HG02763 (cell line): ENCODE measurements at regions not wholly inside any gene's neighbourhood (a gene's known extent, or its start where the extent isn't known, plus 50 kb on each side); places are given as distances from the start of the nearest gene placed in this dataset.

Experiments
- ATAC-seq: cut with Tn5 transposase; IDR thresholded peaks from one replicate; pipeline ENCODE4 v1.9.1; 2021; ENCODE audit warnings: mild to moderate bottlenecking, moderate library complexity; ENCODE audit not compliant: unreplicated experiment

DNA sequence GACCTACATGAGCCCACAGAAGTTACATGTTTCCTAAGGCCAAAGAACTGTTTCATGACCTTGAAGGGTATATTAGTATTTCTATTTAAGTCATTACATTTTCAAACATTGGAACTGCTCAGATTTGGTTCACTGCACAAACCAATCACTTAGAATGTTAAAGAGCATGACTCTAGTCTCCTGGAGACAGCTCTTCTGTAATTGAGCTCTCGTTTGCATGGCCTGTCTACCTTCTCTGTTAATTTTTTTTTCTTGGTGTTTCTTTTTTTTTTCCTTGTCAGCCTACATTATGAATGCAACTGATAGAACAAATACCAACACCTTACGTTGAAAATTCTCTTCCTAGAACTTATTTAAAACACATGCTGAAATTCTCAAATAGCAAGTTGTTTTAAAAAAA, 860.2 kb upstream of the MAP3K7 start:
- ATAC-seq, result no peak

DNA sequence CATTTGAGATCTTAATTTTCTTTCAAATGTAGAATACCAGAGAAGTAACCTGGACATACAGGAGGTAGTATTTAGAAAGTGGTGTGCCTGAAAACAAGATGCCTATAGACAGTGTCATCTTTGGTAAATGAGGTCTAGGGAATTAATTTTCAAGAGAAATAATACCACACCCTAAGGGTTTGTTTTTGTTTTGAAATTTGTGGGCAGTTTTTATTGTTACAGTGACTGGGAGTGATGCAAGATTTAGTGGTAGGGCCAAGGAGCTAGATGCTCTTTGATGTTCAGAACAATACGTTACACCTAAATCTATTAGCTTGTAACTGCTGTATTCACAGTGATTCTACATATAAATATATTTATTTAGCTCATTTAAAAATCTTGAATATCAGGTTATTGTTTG, 856.5 kb upstream of the MAP3K7 start:
- no peak for ATAC-seq

DNA sequence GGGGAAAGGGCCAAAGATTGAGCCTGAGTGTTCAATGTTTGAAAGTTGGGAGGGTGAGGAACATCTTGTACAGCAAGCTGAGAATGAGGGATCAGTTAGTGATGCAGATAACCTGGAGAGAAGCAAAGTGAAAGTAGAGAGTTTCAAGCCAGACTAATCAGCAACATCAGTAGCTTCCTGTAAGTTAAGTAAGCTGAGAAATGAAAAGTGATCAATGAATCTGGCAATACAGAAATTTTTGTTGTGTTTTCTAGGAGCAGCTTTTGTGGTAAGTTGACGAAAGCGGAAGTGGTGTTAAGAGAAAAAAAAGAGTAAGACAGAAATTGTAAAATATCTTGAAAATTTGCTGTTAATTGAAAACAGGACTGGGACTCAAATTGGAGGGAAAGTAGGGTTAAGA, 855.5 kb upstream of the MAP3K7 start:
- no peak for ATAC-seq

DNA sequence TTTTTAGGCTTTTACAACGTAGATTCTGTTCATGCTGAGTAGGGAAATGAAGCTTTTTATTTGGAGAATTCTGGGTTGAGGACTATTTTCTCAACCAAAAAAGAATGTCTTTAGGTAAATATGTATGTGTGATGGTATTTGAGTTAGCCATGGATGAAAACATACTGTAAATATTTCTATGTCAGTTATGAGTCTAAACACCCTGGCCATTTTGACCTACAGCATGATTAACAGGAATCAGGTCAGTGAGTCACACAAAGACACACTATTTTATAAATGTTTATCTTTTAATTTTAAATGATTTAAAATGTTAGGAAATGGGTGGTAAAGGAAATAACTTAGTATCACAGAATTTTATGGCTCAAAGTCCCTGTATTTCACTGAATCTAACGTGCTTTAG, 851.7 kb upstream of the MAP3K7 start:
- ATAC-seq, result no peak

DNA sequence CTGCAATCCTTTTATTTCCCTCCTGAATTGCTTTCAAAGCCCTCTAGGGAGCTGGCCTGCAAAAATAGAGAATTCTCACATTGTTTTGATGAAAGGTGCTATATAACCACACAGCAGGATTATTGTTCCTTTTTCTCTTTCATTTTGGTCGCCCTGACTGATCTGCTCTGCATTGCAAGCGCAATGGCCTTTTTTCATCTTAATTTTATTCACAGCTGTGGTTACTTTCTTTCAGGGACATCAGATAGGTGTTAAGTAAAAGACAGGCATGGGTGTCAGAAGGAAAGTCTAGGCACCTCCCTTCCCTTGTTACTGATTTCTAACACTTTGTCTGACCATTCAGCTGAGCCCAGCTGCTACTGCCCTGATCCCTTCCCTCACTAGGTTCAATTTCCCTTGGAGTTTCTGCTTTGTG, 850.5 kb upstream of the MAP3K7 start:
- no peak for ATAC-seq

DNA sequence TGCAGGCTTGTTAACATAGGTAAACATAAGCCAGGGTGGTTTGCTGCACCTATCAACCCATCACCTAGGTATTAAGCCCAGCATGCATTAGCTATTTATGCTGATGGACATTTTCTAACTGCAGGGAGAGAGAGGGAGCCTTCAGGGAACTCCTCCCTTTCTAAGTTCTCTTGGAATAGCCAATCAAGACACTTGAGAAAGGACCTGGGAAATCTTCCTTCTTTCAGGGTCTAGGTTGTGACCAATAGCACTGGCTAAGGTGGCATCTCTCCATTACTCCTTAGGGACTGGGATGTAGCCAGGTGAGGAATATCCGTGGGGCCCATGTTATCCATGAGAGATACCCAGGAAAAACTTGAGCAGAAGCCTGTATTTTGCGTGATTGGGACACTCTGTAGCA, 849.6 kb upstream of the MAP3K7 start:
- no peak for ATAC-seq

DNA sequence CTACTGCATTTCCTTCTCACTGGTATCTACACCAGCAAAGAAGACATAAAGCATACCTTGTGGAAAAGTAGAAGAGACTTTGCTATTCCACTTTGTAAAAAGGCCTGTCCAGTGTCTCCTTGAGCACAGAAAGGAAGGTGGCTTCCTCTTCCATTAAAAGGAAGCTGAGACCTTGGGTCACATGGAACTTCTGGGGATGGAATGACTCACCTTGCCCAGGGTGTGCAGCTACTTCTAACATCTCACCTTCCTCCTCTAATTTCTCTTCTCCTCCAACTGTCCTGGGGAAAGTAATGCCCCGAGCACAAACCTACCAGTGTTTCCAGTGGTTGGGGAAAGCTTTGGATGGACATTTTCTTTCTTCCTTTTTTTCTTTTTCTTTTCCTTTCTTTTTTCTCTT, 848.8 kb upstream of the MAP3K7 start:
- no peak for ATAC-seq

DNA sequence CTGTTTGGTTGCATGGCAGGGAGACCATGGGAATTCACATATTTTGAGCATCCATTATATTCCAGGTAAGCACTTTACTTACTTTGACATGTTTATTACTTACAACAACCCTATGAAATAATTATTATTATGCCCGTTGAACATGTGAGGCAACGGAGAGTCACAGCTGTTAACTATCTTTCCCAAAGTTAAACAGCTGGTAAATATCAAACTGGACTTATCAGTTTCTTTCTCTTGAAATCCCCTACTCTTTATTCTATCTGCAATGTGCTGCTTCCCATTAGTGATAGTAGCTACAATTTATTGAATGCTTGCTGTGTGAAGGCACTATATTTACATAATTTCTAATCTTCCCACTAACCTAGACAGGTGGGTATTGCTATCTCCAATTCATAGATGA, 847.7 kb upstream of the MAP3K7 start:
- no peak for ATAC-seq

DNA sequence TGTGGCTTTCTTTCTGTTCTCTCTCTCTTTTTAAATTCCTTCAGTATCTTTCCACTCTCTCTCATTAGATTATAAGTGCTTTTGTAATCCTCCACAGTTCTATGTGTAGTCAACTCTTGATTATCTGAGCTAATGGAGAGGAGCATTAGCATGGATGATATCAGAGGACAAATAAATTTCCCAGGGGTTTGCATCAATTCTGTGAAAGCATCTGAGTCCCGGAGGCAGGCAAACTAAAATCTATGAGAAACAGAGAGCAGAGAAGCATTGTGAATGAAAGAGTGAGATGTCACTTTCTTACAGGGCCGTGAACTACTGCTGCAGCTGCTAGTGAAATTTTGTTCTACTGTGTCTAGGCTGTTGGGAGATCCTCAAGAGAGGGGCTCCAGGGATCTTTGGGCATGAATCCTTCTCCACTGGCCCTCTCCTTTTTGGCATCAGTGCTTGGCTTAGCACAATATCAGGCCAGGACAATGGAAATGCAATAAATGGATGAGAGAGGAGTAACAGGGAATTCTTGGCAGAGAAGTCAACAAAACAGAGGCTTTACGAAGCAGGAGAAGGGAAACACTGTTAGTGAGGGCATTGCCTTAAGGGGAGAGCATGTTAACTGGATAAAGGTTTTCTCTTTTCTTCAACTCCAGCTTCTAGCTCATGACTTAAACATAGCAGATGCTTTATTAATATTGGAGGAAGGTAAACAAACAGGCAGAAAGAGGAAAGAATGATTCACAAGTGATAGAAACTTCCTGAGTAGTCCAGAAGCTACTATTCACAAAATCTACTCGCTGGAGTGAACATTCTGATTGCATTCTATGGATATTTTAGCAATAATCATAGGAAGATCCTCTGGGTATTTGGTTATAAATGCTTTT, 847.0 kb upstream of the MAP3K7 start:
- ATAC-seq, result no peak

DNA sequence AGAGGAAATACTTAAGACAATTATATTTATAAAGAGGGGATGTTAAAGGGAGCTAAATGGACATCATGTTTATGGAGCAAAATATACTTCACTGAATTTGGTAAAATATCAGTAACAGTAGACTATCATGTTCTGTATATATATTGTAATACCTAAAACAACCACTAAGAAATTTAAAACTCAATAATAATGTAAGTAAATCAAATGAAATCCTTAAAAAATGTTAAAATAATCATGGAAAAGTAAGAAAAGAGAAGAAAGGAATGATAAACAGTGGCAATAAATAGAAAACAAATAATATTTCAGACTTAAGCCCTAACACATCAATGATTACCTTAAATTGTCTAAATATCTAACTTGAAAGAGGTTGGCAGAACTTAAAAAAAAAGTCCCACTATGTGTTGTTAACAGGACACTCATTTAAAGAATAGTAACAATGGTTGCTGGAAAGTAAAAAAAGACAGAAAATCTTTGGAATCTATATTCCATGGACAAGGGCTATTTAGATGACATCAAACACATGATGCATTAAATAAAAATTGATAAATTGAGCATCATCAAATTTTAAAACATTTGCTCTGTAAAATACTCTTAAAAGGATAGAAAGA, 842.2 kb upstream of the MAP3K7 start:
- ATAC-seq, result no peak

DNA sequence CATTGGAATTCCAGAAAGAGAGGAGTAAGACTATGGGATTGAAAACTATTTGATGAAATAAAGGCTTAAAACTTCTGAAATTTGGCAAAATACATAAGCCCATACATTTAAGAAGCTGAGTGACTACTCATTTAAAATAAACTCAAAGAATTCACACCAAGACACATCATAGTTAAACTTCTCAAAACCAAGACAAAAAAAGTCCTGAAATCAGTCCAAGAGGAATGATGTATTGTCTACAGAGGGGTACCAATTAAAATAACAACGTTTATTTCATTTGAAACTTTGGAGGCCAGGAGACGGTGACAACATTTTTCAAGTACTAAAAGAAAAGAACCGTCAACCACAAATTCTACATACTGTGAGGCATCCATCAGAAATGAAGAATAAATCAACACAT, 841.4 kb upstream of the MAP3K7 start:
- ATAC-seq, result no peak

DNA sequence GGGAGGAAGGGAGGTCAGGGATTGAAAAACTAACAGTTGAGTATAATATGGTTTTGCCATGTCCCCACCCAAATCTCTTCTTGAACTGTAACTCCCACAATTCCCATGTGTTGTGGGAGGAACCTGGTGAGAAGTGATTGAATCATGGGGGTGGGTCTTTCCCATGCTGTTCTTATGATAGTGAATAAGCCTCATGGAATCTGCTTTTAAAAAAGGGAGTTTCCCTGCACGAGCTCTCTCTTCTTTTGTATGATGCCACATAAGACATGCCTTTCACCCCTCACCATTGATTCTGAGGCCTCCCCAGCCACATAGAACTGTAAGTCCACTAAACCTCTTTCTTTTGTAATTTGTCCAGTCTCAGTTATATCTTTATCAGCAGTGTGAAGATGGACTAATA, 833.4 kb upstream of the MAP3K7 start:
- ATAC-seq, result no peak

DNA sequence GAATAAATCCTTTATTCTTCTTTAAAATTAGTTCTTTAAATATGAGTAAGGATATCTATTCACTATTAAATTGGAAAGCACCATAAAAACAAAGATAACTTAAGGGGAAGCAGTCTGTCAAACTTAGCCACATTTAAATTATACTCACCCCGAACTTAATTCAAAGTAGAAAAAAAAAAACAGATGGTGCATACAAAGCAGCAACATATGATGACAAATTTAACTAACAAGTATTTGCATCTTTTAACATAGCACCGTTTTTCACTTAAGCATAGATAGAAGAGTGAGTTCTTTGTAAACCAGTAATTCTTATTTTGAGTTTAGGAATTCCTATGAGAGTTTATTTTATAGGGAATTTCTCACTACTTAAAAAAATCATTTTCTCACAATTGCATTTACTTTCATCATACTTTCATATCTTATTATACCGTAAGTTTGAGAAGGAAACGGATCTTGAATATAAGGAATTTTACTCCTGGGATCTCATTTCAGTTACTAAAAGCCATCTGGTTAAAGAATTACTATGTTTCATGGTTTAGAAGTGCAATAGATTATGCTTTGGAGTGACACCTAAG, 828.2 kb upstream of the MAP3K7 start:
- ATAC-seq, result no peak

DNA sequence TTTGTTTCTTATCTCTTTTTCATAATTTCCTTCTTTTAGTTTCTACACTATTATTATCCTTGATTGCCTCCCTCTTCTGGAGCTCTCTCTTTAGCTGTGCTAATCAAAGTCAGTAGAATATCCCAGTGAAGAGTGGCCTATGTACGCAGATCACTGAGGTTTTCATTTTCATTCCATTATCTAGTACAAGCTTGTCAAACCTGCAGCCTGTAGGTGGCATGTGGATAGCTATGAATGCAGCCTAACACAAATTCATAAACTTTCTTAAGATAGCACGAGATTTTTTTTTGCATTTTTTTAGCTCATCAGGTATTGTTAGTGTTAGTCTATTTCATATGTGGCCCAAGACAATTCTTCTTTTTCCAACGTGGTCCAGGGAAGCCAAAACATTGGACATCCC, 825.7 kb upstream of the MAP3K7 start:
- ATAC-seq, result no peak

DNA sequence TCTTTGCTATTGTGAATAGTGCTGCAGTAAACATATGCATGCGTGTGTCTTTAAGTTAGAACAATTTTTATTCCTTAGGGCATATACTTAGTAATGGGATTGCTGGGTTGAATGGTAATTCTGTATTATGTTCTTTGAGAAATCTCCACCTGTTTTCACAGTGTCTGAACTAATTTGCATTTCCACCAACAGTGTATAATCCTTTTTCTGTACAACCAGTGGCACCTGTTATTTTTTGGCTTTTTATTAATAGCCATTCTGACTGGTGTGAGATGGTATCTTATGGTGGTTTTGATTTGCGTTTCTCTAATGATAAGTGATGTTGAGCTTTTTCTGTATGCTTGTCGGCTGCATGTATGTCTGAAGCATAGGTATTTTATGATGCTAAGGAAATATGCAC, 820.8 kb upstream of the MAP3K7 start:
- no peak for ATAC-seq

DNA sequence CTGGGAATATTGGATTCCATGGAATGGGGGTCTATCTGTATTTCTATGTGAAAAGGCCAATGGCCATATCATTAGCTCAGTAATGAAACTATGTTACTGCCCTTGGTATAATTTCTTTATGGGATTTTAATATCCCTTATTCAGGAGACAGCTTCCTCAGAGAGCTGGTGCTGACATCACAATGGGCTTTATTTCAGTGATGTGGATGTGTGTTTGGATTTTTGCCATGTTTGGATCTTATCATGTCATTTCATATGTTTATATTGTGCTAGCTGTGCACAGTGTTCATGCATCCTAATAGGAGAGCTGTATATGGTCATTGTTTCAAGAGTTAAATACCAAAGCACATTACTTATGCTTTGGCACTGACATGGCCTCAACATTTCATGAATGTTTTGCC, 806.1 kb upstream of the MAP3K7 start:
- no peak for ATAC-seq

DNA sequence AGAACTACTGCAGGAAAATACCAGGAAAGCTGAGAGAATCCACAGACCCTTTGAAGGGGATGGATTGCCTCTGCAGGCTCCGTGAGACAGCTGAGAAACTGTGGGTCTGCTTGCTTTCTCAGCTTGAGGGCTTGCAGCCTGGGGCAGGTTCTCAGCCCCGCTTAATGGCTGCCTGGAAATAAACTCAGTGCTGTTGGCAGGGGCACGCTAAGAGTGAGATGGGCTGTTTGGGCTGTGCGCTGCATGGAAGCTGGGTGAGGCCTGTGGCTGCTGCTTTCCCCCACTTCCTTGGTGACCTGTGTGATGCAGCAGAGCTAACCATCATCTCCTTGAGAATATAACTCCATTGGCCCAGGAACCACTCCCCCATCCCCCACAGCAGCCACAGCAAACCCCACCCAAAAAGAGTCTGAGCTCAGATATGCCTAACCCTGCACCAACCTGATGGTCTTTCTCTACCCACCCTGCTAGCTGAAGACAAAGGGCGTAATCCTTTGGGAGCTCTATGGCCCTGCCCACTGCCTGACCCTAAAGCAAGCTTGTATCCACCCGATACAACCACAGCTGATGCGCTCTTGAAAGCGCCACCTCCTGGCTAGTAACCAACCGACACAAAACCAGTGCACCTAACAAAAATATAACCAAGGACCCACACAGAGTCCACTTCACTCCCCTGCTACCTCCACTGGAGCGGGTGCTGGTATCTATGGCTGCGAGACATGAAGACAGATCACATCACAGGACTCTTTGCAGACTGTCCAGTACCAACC, 800.6 kb upstream of the MAP3K7 start:
- no peak for ATAC-seq

DNA sequence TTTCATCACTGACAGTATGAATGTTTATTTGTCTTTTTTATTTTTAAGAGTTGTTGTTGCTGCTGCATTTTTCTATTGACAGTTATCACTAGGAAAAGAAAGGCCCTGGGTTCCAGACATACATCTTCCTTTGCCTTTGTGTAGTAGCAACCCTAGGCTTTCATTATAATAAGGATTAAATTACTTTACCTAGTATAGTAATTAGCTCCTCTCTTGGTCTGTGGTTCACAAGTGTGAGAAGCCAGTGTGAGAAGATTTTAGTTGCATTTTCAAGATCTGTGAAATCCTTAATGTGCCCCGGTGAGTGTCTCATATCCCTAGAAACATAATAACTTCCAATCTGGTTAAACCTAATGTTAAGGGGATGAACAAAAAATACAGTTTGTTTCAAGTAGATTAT, 799.3 kb upstream of the MAP3K7 start:
- no peak for ATAC-seq

DNA sequence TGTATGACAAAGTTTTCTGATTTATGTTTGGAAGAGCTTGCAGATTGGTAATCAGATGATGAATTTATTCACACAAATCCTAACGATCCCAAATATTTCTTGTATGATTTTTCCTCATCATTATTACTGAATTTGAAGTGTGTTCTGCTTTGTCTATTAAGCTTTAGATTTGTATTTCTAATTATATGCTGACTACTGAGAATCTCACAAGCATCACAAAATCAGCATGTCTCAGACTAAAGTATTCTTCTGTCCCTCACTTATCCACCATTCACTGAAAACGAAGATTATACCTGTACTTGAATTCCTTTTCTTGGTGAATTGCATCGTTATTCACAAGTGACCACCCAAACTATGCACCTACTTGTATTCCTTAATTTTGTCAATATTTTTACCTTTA, 796.3 kb upstream of the MAP3K7 start:
- no peak for ATAC-seq

DNA sequence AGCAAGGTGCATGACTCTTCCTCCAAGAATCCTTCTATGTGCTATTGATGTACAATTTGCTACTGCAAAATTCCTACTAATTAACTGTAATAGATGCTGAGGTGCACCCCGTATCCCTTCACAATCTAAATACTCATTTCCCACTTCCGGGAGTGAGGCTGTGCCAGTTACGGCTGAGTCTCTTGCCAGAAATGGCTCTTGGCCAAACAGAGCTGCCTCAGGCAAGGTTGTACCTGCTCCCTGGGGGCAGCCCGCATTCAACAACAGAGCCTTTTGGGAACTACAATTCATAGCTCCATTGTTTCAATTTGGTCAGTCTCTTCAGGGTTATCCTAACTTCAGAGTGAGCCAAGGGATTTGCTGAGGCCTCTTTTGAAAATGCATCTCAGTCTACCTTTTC, 789.8 kb upstream of the MAP3K7 start:
- no peak for ATAC-seq

DNA sequence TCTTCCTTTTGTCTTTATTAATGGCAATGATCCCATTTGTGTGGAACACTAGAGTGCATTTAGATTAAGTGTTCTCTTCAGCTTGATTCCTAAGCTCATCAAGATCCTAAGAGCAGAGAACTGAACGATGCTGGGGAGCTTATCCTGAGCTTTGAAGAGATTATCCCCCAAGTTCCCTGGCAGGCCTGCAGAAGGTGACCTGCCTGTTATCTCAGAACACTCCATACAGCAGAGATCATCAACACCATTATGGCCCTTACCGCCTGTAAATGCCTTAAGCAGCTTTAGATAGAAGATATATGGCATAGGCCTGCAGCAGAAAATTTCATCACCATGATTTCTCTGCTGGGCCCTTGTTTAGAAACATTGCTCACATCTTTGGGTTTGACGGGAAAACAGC, 779.9 kb upstream of the MAP3K7 start:
- no peak for ATAC-seq

DNA sequence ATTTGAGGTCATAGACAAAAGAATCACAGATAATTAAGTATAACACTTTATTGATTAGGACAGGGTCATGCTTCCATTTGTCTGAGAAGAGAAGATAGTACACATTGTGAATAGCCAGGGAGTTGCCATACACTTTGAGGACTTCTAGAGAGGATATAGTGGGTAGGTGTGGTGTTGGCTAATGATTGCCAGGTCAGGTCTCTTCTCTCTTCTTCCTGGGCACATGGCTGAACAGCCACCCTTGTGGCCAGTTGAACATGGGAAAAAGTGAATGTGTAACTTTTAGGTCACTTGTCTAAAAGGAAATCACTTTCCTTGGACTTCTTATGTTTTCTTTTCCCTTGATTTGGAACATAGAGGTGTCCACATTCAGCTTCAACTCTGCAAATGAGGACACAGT, 772.1 kb upstream of the MAP3K7 start:
- no peak for ATAC-seq
